ENCODE measurements at regions not wholly inside any gene's neighbourhood (a gene's known extent, or its start where the extent isn't known, plus 50 kb on each side); places are given as distances from the start of the nearest gene placed in this dataset.

DNA sequence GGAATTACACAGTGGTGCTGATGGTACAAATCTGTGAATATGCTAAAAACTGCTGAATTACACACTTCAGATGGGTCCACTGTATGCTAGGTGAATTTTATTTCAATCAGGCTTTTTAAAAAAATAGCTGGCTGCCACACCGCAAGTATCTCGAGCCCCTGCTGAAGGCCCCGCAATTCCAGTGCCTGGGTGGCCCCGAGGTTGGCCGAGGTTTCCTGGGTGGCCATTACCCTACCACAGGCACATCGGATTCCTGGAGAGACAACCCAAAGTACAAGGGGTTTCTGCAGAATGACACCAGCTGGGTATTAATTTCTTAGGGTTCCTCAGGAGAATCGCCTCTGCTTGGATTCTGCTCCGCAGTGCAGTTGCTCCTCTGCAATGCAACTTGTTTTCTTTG is 127.8 kb downstream of the C16orf95 start:
- intact Hi-C loops (cut with DNase I): no loop called here
- no peak for DNase-seq

DNA sequence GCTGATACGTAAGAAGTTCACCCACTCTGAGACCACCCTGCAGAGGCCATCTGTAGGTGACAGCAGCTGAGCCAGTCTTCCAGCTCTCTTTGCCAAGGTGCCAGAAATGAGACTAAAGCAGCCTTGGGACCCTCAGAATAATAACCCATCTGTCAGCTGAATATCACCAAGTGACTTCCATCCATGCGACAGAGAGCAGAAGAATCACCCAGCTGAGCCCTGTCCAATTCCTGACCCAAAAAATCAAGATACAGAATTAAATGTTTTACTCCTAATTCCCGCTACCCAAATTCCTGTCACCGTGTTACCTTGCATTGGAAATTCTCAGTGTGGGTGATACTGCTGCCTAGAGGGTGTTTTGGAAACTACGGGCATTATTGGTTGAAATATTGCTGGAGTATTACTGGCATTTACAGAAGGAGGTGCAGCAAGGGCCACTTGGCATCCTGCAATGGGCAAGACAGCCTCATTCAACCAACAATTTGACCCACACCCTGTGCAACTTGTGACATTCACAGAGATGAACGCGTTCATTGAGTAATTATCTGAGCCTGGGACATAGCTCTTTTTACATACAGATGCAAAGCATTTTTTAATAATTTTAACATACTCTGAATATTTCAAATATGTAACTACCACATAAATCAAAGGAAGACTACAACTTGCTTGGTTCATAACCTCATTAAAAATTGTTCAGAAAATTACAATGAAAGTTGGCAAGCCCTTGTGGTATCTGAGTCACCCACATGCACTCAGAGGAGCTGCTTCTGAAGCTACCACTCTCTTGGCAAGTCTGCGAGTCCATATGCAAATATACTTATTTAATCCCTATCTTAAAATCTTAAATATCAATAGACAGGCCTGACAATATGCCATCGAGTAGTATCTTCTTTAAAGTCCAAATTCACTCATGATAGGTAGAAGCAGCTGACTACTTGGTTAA is 126.6 kb downstream of the C16orf95 start:
- DNase-seq: no peak
- intact Hi-C loops (cut with DNase I): no loop called here

DNA sequence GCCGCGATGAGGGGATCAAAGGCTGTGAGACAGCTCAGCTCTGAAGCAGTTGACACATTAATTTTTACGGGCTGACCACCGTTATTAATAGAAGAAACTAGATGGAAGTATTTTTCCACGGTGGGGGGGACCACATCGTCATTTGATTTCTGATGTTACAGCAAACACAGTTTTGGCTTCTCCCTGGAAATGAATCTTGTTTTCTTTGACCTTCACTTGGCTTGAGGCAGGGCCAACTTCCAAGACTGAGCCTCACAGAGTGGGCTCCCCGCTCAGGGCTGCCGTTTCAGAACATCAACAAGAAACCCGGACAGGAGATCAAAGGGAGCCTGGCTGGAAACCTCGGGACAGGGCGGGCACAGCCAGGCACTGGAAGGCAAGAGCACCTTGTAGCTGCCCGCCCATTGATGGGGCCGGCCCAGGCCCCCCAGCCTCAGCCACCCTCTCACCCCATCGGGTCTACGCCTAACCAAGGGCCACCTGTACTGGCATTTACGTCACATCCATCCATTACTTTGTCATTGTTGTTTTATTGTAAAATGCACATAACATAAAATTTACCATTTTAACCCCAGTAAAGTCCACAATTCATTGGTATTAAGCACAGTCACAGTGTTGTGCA is 124.6 kb downstream of the C16orf95 start:
- intact Hi-C loops (cut with DNase I): no loop called here

DNA sequence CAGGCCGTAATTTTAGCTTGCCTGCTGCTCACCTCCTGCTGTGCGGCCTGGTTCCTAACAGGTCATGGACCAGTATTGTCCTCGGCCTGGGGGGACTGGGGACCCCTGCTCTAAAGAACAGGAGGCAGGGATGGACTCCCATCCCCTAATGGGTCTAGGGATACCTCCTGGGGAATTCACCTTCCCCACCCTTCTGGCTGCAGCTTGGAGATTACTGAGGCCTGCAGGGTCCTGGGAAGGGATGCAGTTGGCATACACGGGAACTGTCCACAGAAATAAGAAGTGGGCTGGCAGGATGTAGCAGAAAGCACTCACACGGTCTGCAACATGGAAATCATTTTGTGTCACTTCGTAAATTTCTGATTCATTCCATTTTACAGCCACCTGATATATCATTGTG is 123.0 kb downstream of the C16orf95 start:
- intact Hi-C loops (cut with DNase I): no loop called here
- no peak for DNase-seq

More for the DNA sequence above, 124.6 kb downstream of the C16orf95 start:
- no peak for DNase-seq

DNA sequence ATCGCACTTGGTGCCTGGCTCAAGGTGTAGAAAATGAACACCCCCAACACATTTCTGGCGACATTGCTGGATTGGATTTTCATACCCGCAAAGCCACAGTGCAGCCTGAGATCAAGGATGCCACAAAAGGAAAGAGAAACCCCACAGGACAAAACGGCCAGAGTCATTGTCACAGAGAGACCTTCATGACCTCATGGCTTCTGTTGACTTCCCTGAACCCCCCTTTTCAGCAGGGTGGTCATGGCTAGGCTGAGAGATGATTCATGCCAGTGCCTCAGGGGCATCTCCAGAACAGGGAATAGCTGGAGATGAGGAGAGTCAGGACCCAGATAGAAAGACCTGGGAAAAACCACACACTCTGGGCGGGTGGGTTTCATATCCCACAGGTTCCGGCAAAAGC is 122.0 kb downstream of the C16orf95 start:
- intact Hi-C loops (cut with DNase I): no loop called here
- DNase-seq: no peak

DNA sequence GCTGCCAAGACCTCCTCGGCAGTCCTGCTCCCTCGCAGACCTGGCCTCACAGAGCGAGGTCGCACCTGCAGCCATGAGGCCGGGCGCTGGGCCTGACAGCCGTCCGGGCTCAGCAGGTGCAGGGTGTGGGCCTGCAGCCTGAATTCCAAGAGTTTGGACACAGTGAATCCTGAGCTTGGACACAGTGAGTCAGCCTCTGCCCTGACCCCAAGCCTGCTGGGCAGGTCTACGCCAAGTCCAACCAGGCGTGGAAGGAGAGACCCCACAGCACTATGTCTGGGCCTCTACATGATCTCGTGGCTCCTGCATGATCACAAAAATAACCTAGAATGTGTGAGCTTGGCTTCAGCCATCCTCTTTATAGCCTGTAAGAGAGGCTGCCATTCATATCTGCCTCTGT is 121.0 kb downstream of the C16orf95 start:
- no peak for DNase-seq
- intact Hi-C loops (cut with DNase I): no loop called here

DNA sequence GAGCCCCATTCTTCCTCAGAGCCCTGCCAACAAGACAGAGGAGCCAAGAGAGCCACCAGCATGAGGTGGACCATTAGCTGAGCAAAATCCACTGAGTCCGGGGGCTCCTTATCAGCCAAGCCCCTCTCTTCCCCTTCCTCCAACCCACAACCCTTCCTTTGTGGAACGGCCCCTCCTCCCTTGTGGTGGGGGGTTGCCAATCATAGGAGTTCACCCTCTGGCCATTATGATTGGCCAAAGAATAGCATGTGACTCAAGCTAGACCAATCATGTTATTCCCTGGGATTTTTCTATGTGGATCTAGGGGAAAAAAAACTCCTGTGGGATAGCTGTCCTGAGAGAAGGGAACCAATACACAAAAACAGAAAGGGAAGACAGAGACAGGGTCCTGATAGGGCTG is 120.5 kb downstream of the C16orf95 start:
- intact Hi-C loops (cut with DNase I): no loop called here

DNA sequence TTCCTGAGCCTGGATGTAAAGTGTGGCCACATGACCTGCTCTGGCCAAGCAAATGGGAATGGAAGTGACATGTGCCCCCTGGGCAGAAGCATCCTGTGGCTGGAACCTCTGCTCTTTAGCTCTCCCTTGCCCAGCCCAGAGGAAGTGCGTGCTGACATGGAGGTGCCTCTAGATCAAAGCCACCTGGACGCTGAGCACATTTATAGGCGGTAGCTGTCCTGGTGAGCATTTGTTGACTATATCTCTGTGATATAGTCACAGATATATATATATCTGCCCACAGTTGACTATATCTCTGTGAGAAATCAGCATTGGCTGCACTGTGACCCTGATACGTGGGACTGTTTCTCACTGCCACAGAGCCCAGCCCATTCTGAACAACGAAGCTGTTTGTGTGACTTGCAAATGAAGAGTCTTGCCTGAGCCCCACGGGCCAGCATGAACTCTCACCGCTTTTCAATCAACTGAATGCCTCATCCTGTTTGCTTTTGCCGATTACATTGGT is 118.8 kb downstream of the C16orf95 start:
- no peak for DNase-seq
- intact Hi-C loops (cut with DNase I): no loop called here

More for the DNA sequence above, 120.5 kb downstream of the C16orf95 start:
- DNase-seq: no peak

DNA sequence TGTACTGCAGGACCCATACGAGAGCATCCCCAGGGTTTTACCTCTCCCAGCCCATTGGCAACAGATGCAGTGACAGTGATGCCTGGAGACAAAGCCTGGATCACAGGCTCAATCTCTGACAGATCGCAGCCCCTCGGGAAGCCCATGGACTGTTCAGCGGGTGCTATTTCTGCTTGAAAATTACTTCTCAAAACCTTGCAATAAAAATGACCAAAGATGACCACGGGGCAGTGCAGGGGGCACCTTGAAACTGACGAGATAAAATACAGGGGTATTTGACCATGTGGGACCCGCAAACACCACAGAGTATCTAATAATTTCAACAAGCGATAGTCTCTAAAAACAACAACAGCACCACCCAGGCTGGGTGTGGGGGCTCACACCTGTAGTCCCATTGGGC is 118.3 kb downstream of the C16orf95 start:
- no peak for DNase-seq
- intact Hi-C loops (cut with DNase I): no loop called here

DNA sequence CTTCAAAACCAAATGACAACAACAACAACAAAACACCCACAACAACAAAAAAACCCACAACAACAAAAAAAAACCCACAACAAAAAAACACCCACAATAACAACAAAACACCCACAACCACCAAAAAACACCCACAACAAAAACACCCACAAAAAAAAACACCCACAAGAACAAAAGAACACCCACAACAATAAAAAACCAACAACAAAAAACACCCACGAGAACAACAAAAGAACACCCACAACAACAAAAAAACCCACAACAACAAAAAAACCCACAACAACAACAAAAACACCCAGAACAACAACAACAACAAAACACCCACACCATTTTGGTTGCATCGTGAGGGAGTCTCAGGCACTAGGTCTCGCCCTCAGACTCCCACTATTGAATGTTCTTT is 117.8 kb downstream of the C16orf95 start:
- intact Hi-C loops (cut with DNase I): no loop called here
- DNase-seq: no peak

DNA sequence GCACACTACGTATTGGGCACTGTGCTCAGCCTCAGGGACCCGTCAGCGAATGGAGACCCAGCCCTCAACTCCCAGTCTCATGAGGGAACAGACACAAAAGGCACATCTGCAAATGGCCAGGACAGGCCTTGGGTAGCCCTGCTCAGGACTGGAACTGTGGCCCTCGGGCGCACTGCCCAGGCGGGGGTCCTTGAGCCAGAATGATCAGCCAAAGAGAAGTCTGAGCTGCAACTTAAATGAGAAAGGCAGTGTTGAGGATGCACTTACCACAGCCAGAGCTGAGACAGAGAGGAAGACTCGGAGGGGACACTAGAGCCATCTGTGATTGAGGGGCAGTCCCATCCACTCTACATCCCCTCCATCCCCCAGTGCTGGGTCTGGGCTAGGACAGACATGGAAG is 117.3 kb downstream of the C16orf95 start:
- intact Hi-C loops (cut with DNase I): no loop called here
- DNase-seq: peak in 1 of 42 donors; percentile 20

DNA sequence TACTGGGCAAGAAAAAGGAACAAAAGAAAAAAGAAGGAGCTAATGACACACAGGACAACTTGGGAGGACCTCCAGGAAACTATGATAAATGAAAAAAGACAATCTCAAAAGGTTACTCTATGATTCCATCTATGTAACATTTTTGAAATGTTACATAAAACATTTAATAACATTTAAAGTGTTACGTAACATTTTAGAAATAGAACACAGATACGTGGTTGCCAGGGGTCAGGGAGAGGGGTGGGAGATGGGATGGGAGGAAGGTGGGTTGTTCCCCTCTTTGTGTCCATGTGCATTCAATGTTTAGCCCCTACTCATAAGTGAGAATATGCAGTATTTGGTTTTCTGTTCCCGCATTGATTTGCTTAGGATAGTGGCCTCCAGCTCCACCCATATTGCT is 116.6 kb downstream of the C16orf95 start:
- intact Hi-C loops (cut with DNase I): no loop called here

DNA sequence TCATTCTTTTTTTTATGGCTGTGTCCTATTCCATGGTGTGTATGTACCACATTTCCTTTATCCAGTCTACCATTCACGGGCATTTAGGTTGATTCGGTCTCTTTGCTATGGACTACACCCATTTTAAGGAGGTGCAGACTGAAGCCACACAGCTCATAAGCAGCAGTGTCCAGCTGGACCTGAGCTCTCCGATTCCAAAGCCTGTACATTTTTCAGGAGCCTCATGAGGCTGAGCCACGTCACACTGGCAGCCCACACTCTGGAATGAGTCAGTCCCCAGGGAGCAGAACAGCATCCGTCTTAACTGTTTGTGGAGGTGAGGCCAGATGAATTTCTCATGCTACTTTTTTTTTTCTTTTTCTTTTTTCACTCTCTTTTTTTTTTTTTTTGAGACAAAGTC is 116.1 kb downstream of the C16orf95 start:
- intact Hi-C loops (cut with DNase I): no loop called here
- DNase-seq: peak; percentile 10 to 89 (median 59)

More for the DNA sequence above, 116.6 kb downstream of the C16orf95 start:
- no peak for DNase-seq

DNA sequence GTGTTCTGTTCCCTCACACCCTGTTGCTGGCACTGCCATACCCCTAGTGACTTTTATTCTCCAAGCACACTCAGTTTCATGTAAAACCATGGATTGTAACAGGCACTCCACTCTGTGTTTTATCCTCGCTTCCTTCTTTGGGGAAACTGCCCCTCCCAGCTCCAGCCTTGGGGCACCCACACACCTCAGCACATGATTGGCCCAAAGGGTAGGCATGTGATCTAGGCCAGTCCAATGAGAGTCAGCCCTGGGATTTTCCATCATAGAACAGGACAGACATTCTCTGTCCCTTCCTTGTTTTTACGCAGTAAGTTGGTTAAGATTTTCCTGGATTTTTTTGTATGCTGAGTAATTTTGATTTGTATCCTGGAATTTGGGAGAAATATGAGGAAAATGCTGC is 115.4 kb downstream of the C16orf95 start:
- no peak for DNase-seq
- intact Hi-C loops (cut with DNase I): no loop called here

DNA sequence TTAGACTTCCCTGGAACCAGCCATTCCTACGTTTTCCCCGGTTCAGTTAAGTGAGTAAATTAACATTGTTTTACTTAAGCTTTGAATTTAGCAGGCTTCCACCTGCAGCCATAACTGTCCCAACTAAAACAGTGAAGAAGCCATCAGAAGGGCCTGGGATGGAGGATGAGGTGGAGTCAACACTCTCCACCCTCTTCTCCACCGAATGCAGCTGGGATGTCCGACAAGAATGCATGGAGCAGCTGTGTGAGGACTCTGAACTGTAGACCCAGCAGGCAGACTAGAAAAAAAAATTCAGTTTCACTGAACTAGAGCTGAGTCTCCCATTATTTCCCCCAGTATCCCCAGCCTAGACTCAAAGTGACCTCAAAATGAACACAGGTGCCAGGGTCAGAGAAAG is 114.8 kb downstream of the C16orf95 start:
- intact Hi-C loops (cut with DNase I): no loop called here
- DNase-seq: no peak

DNA sequence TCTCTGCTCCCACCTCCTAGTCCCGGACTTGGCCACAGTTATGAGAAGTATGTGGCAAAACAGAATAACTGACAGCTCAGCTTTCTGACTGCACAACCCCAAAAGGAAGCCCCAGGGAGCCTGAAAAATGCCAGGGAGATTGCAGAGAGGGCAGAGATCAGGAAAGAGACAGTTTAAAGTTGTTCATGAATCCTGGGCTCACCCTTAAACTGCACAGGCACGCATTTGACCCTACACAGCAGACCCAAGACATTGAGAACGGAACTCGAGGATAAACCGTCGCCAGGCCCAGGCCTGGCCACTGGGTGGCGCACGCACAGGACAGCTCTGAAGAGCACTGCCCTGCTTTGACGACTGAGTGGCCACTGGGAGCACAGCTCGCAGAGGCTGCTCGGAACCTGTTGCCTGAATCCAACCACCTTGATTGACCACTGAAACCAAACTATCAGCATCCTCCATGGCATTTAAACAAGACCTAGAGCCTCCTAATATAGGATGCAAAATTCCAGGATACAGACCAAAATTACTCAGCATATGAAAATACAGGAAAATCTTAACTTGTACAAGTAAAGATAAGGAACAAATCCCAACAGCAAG is 114.0 kb downstream of the C16orf95 start:
- peak in 39 of 42 donors; percentile 22 to 78 (median 48) for DNase-seq
- intact Hi-C loops (cut with DNase I): no loop called here

DNA sequence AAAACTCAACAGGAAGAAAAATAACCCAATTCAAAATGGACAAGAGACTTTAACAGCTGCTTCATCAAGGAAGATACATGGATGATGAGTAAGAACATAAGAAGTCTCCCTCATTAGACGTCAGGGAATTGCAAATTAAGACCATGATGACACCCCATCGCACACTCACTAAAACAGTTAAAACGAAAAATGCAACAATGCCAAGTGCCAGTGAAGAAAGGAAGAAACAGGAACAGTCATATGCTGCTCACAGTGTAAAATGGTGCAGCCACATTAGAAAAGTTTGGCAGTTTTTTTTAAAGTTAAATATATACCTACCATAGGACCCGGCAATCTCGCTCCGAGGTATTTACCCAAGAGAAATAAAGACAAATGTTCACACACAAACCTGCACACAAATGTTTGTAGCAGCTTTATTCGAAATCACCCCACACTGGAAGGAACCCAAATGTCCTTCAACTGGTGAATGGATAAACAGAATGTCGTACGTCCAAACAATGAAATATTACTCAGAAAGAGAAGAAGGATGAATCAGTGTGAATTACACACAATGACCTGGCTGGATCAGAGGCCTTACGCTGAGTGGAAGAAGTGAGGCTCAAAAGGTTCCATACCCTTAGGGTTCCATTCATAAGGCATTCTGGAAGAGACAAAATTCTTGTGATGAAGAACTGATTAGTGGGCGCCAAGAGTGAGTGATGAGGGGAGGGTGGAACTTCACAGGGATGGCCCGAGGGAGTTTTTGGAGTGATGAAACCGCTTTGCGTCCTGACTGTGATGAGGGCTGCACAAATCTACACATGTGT is 110.3 kb downstream of the C16orf95 start:
- intact Hi-C loops (cut with DNase I): no loop called here

DNA sequence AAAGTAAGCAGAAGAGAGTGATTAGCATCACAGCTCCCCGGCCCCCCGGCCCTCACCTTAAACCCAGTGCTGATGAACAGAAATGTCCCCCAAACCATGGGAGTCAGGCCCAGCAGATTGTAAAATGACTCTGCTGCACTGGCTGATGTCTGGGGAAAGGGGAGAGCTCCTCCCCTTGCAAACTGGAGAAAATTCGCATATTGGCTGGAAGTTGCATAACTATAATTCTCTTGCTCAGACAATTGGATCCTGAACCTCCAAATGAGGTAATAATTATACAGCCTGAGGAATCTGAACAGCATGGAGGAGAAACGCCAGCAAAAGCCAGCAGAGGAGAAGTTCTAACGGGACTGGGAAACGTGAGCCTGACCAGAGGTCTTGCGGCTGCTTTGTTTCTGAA is 109.7 kb downstream of the C16orf95 start:
- DNase-seq: no peak
- intact Hi-C loops (cut with DNase I): no loop called here

More for the DNA sequence above, 110.3 kb downstream of the C16orf95 start:
- DNase-seq: no peak

DNA sequence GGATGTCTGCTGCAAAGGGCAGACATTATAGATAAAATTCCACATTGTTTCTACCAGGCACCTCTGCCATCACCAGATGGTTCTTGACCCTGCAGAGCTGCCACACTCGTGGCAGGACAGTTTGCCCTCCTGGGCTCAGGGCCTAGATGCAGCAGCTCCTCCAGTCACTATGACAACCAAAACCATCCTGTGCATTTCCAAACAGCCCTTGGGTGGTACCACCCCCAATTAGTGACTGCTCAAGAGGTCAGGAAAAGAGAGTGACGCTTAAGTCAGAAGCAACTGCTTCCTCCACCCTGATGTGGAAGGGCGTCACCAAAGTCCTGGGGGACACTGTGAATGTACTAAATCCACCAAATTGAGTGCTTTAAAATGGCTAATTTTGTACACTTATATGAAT is 109.2 kb downstream of the C16orf95 start:
- no peak for DNase-seq
- intact Hi-C loops (cut with DNase I): no loop called here
